ENCODE measurements at regions not wholly inside any gene's neighbourhood (a gene's known extent, or its start where the extent isn't known, plus 50 kb on each side); places are given as distances from the start of the nearest gene placed in this dataset.

DNA sequence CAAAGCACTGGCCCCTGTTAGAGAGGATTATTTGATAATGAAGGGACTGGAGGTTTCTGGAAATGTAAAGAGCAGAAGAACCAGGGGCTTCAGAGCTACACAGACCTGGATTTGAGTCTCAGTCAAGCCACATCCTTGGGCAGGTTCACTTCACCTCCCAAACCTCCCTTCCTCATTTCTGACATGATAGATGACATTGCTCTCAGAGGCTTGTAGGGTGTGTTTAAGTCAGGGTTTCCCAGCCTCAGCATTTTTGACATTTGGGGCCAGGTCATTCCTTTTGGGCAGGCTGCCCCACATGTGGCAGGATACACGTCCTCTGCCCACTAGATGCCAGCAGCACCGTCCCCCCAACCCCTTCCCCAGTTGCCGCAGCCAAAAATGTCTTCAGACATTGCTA lies 474.6 kb downstream of the MATN1 start:
- no peak overlapping the region for H3K4me3 ChIP-seq
- FAIRE-seq (no peak), DNase-seq (ENCODE audit: low read depth, low spot score) (no peak), ATAC-seq (no peak)
- ChIA-PET POLR2A (no interaction called here), CTCF (no interaction called here), RAD21 (ENCODE audit: unreplicated experiment) (no interaction called here), SMC1A (ENCODE audit: uncharacterized antibody, unreplicated experiment) (no interaction called here)
- no peaks in the 10 kb centered on the region; a peak in 2 of 4 replicates for H3K27me3 ChIP-seq (replicated peaks in 1 of 2; ENCODE audit: control insufficient read depth in 2 of 2, insufficient read depth in 2 of 2, low read length in 1 of 2)
- H4K20me1 ChIP-seq (ENCODE audit: control insufficient read depth, insufficient read depth): no peaks in the 10 kb centered on the region
- 21% methylated on average over 3 of the region's 3 CpGs for WGBS (ENCODE audit: insufficient coverage, insufficient replicate concordance, low lambda C conversion rate, missing lambda C conversion rate)
- no peak overlapping the region for H3K27ac ChIP-seq (ENCODE audit: control insufficient read depth, insufficient read depth)
- no peaks in the 10 kb centered on the region for H3K79me2 ChIP-seq (ENCODE audit: control insufficient read depth, insufficient read depth, low read length)
- TF ChIP-seq MXI1 (IDR thresholded peaks at IDR 0.05; ENCODE audit: low read depth, low read length) (no peak), POU2F2 (IDR thresholded peaks at IDR 0.05; ENCODE audit: borderline replicate concordance, low read depth, low read length) (no peak)
- no peak overlapping the region for H2AFZ ChIP-seq (ENCODE audit: control insufficient read depth, low read depth, low read length)
- no peaks in the 10 kb centered on the region for H3K4me1 ChIP-seq (ENCODE audit: control insufficient read depth, insufficient read depth, low read length)
- H3K36me3 ChIP-seq (ENCODE audit: control insufficient read depth in 2 of 2, insufficient read depth in 2 of 2, low read length in 1 of 2): no peaks in the 10 kb centered on the region
- H3K9me3 ChIP-seq (replicated peaks; ENCODE audit: control insufficient read depth, insufficient read depth, low read length): no peaks in the 10 kb centered on the region
- H3K4me2 ChIP-seq (ENCODE audit: control insufficient read depth, insufficient read depth): no peak overlapping the region
- in situ Hi-C loops (cut with MboI): no loop called here
- intact Hi-C loops (cut with micrococcal nuclease; ENCODE audit: unreplicated experiment): no loop called here
- H3K9ac ChIP-seq (ENCODE audit: control insufficient read depth, insufficient read depth, low read length): no peak overlapping the region
- no TSS peak for BruUV-seq (replicated peaks)

DNA sequence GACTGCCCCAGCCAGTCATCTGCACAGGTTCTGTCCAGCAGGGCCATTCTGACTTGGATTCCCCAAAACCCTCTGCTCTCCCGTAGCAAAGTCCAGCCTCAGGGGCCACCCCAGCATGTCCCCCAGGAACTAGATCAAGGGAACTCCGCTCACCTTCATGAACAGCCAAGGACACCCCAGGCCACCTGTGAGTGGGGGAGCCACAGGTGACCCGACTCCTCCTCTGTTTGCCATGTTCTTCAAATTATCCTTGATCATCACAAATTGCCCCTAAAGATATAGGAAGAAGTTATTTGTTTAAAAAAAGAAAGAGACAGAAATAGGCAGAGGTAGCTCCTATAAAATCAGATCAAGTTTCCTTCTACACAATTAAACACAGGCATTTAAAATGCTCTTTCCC lies 475.0 kb downstream of the MATN1 start:
- H3K9ac ChIP-seq (ENCODE audit: control insufficient read depth, insufficient read depth, low read length): no peak overlapping the region
- WGBS (ENCODE audit: insufficient coverage, insufficient replicate concordance, low lambda C conversion rate, missing lambda C conversion rate): 15% methylated on average over 3 of the region's 3 CpGs
- no peak for TF ChIP-seq GATAD2B (conservative IDR thresholded peaks at IDR 0.05; ENCODE audit: low read depth)
- TF ChIP-seq, protein P1, sequence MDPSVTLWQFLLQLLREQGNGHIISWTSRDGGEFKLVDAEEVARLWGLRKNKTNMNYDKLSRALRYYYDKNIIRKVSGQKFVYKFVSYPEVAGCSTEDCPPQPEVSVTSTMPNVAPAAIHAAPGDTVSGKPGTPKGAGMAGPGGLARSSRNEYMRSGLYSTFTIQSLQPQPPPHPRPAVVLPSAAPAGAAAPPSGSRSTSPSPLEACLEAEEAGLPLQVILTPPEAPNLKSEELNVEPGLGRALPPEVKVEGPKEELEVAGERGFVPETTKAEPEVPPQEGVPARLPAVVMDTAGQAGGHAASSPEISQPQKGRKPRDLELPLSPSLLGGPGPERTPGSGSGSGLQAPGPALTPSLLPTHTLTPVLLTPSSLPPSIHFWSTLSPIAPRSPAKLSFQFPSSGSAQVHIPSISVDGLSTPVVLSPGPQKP (IDR thresholded peaks at IDR 0.05; ENCODE audit: low read depth, low read length): no peak
- TF ChIP-seq MYB (IDR thresholded peaks at IDR 0.05; ENCODE audit: borderline replicate concordance, low read depth, low read length): no peak
- no peak for TF ChIP-seq NRF1 (conservative IDR thresholded peaks at IDR 0.05; ENCODE audit: low read depth, low read length)
- TF ChIP-seq MTA3 (IDR thresholded peaks at IDR 0.05; ENCODE audit: borderline replicate concordance, low read length): no peak
- TF ChIP-seq ZNF384 (IDR thresholded peaks at IDR 0.05; ENCODE audit: borderline replicate concordance, low read depth, low read length): no peak
- TF ChIP-seq CREM (IDR thresholded peaks at IDR 0.05; ENCODE audit: low read depth): no peak
- SMC1A ChIA-PET (ENCODE audit: uncharacterized antibody, unreplicated experiment): no interaction called here
- H3K36me3 ChIP-seq (ENCODE audit: control insufficient read depth in 2 of 2, insufficient read depth in 2 of 2, low read length in 1 of 2): no peaks in the 10 kb centered on the region
- POLR2A ChIA-PET: no interaction called here
- no peaks in the 10 kb centered on the region for H4K20me1 ChIP-seq (ENCODE audit: control insufficient read depth, insufficient read depth)
- H3K27me3 ChIP-seq (replicated peaks in 1 of 2; ENCODE audit: control insufficient read depth in 2 of 2, insufficient read depth in 2 of 2, low read length in 1 of 2): no peaks in the 10 kb centered on the region; a peak in 2 of 4 replicates
- H3K4me3 ChIP-seq: no peak overlapping the region
- no peaks in the 10 kb centered on the region for H3K79me2 ChIP-seq (ENCODE audit: control insufficient read depth, insufficient read depth, low read length)
- H3K27ac ChIP-seq (ENCODE audit: control insufficient read depth, insufficient read depth): no peak overlapping the region
- no peak for DNase-seq (ENCODE audit: low read depth, low spot score)
- no peak for FAIRE-seq
- BruUV-seq (replicated peaks): no TSS peak
- in situ Hi-C loops (cut with MboI): no loop called here
- H2AFZ ChIP-seq (ENCODE audit: control insufficient read depth, low read depth, low read length): no peak overlapping the region
- intact Hi-C loops (cut with micrococcal nuclease; ENCODE audit: unreplicated experiment): no loop called here
- H3K4me2 ChIP-seq (ENCODE audit: control insufficient read depth, insufficient read depth): no peak overlapping the region
- no peak for ATAC-seq
- no peaks in the 10 kb centered on the region for H3K4me1 ChIP-seq (ENCODE audit: control insufficient read depth, insufficient read depth, low read length)
- CTCF ChIA-PET: no interaction called here
- RAD21 ChIA-PET (ENCODE audit: unreplicated experiment): no interaction called here
- no peaks in the 10 kb centered on the region for H3K9me3 ChIP-seq (replicated peaks; ENCODE audit: control insufficient read depth, insufficient read depth, low read length)
